Naive thymus-derived CD4-positive, alpha-beta T cell (primary cell): ENCODE measurements at regions not wholly inside any gene's neighbourhood (a gene's known extent, or its start where the extent isn't known, plus 50 kb on each side); places are given as distances from the start of the nearest gene placed in this dataset.

ENCODE experiments used
- ATAC-seq: fragments of 150-1000 bp; cut with Tn5 transposase; 2 replicates; pipeline ENCODE4 v1.10.0; 2021; ENCODE audit warnings: mild to moderate bottlenecking, moderate library complexity
- CTCF ChIA-PET: fragments of 350-600 bp; sonication (Branson Sonifier 250); formaldehyde crosslinking; loops from one replicate; lab custom pipeline; 2021; ENCODE audit warnings: antibody characterized with exemption; lab: Charles Lee
- POLR2A ChIA-PET: fragments of 350-600 bp; sonication (Branson Sonifier 250); formaldehyde crosslinking; loops from one replicate; lab custom pipeline; 2021; ENCODE audit warnings: antibody characterized with exemption, inconsistent platforms; lab: Charles Lee
- DNase-seq, 9 donors: peaks; one replicate each; pipeline versions ENCODE4 v3.0.0 to v3.0.0-alpha.2; 2020 to 2022; ENCODE audit warnings: mixed read lengths in 1 of 9
- H3K27ac ChIP-seq: one replicate; pipeline ENCODE4 v1.7.0; 2013; ENCODE audit warnings: mild to moderate bottlenecking, low read depth, low read length, moderate library complexity
- H3K27me3 ChIP-seq, 2 donors: one replicate each; pipeline ENCODE4 v1.7.0; 2013; ENCODE audit warnings: low read length in 2 of 2, mild to moderate bottlenecking in 2 of 2, moderate library complexity in 2 of 2; ENCODE audit not compliant: control insufficient read depth in 2 of 2, insufficient read depth in 2 of 2
- H3K36me3 ChIP-seq, 3 experiments: 1 replicate in 2 of 3; 2 replicates in 1 of 3; pipeline ENCODE4 v1.7.0; 2013; ENCODE audit warnings: low read length in 3 of 3, mild to moderate bottlenecking in 3 of 3, moderate library complexity in 1 of 3; ENCODE audit not compliant: insufficient read depth in 3 of 3, control insufficient read depth in 2 of 3
- H3K4me1 ChIP-seq, 2 donors: one replicate each; pipeline ENCODE4 v1.7.0; 2013; ENCODE audit warnings: low read length in 2 of 2, mild to moderate bottlenecking in 2 of 2, moderate library complexity in 1 of 2; ENCODE audit not compliant: control insufficient read depth in 2 of 2, insufficient read depth in 2 of 2
- H3K4me3 ChIP-seq: 2 replicates; pipeline ENCODE4 v1.7.0; 2013; ENCODE audit warnings: mild to moderate bottlenecking, low read length
- H3K9me3 ChIP-seq, 3 experiments: 1 replicate in 2 of 3; 2 replicates in 1 of 3; pipeline ENCODE4 v1.7.0; 2013; ENCODE audit warnings: low read length in 3 of 3; ENCODE audit not compliant: control insufficient read depth in 2 of 3
- H3K27ac Mint-ChIP-seq, 9 donors: one replicate each; pipeline ENCODE4 v1.8.0; 2020 to 2022; ENCODE audit warnings: mixed read lengths in 9 of 9, mild to moderate bottlenecking in 8 of 9, moderate library complexity in 5 of 9, inconsistent platforms in 2 of 9
- H3K27me3 Mint-ChIP-seq, 5 donors: one replicate each; pipeline ENCODE4 v1.8.0; 2021 to 2022; ENCODE audit warnings: mixed read lengths in 5 of 5, mild to moderate bottlenecking in 1 of 5
- H3K36me3 Mint-ChIP-seq, 5 donors: one replicate each; pipeline ENCODE4 v1.8.0; 2020 to 2022; ENCODE audit warnings: mixed read lengths in 5 of 5, mild to moderate bottlenecking in 3 of 5, inconsistent platforms in 1 of 5
- H3K4me1 Mint-ChIP-seq, 7 donors: one replicate each; pipeline ENCODE4 v1.8.0; 2020 to 2022; ENCODE audit warnings: mixed read lengths in 7 of 7, mild to moderate bottlenecking in 3 of 7, inconsistent platforms in 1 of 7
- H3K4me3 Mint-ChIP-seq, 10 donors: one replicate each; pipeline ENCODE4 v1.8.0; 2020 to 2022; ENCODE audit warnings: mild to moderate bottlenecking in 10 of 10, mixed read lengths in 10 of 10, moderate library complexity in 6 of 10, inconsistent platforms in 2 of 10
- H3K9me3 Mint-ChIP-seq, 11 donors: one replicate each; pipeline ENCODE4 v1.8.0; 2020 to 2022; ENCODE audit warnings: mixed read lengths in 11 of 11, mild to moderate bottlenecking in 4 of 11, inconsistent platforms in 1 of 11, moderate library complexity in 1 of 11
- intact Hi-C, 2 donors: fragments of 100-400 bp; cut with micrococcal nuclease; formaldehyde crosslinking; loops; one replicate each; pipeline ENCODE4 v1.15.1; 2023

- ATAC-seq (no peak), DNase-seq (no peak)
- H3K4me3 ChIP-seq = no peak overlapping the region
- ChIA-PET POLR2A (no interaction called here), CTCF (no interaction called here)
- H3K27ac ChIP-seq = no peak overlapping the region
- Mint-ChIP-seq H3K4me1 (no peaks in the 10 kb centered on the region), H3K4me3 (no peak overlapping the region), H3K9me3 (peaks cover 0 to 25% (median 4%) of the 10 kb centered on the region in 11 donors), H3K27me3 (no peaks in the 10 kb centered on the region), H3K27ac (no peak overlapping the region), H3K36me3 (peaks cover 0 to 4% (median 0%) of the 10 kb centered on the region in 5 donors)
- intact Hi-C loops = no loop called here
- H3K9me3 ChIP-seq = peaks cover 0 to 3% (median 0%) of the 10 kb centered on the region in 3 experiments
- no peaks in the 10 kb centered on the region for H3K27me3 ChIP-seq
- no peaks in the 10 kb centered on the region for H3K36me3 ChIP-seq
- H3K4me1 ChIP-seq = no peaks in the 10 kb centered on the region
These were observed 1929.5 kb upstream of the CDH9 start for GRCh38 chr5:28967848-28968247.

GRCh38 chr5:28961816-28962215 is 1923.4 kb upstream of the CDH9 start:
- intact Hi-C loops = no loop called here
- no peak overlapping the region for H3K27ac Mint-ChIP-seq
- DNase-seq (no peak), ATAC-seq (no peak)
- Histone ChIP-seq H3K27me3 (no peaks in the 10 kb centered on the region), H3K9me3 (no peaks in the 10 kb centered on the region), H3K4me3 (no peak overlapping the region), H3K36me3 (no peaks in the 10 kb centered on the region), H3K27ac (no peak overlapping the region), H3K4me1 (no peaks in the 10 kb centered on the region)
- peaks cover 0 to 22% (median 4%) of the 10 kb centered on the region in 11 donors for H3K9me3 Mint-ChIP-seq
- ChIA-PET POLR2A (no interaction called here), CTCF (no interaction called here)
- H3K4me3 Mint-ChIP-seq = no peak overlapping the region
- no peaks in the 10 kb centered on the region for H3K4me1 Mint-ChIP-seq
- no peaks in the 10 kb centered on the region for H3K36me3 Mint-ChIP-seq
- no peaks in the 10 kb centered on the region for H3K27me3 Mint-ChIP-seq

- Histone ChIP-seq H3K27me3 (no peaks in the 10 kb centered on the region), H3K9me3 (no peaks in the 10 kb centered on the region), H3K4me3 (no peak overlapping the region), H3K36me3 (no peaks in the 10 kb centered on the region), H3K27ac (no peak overlapping the region), H3K4me1 (no peaks in the 10 kb centered on the region)
- POLR2A ChIA-PET = no interaction called here
- H3K27me3 Mint-ChIP-seq = no peaks in the 10 kb centered on the region
- no peak overlapping the region for H3K27ac Mint-ChIP-seq
- H3K4me1 Mint-ChIP-seq = no peaks in the 10 kb centered on the region
- DNase-seq (no peak), ATAC-seq (no peak)
- H3K4me3 Mint-ChIP-seq = no peak overlapping the region
- intact Hi-C loops = no loop called here
- peaks cover 0 to 12% (median 2%) of the 10 kb centered on the region in 11 donors for H3K9me3 Mint-ChIP-seq
- H3K36me3 Mint-ChIP-seq = no peaks in the 10 kb centered on the region
- CTCF ChIA-PET = no interaction called here
These were observed 1920.2 kb upstream of the CDH9 start for GRCh38 chr5:28958581-28958980.

- Histone ChIP-seq H3K4me1 (no peaks in the 10 kb centered on the region), H3K27ac (no peak overlapping the region), H3K27me3 (no peaks in the 10 kb centered on the region), H3K4me3 (no peak overlapping the region), H3K36me3 (no peaks in the 10 kb centered on the region), H3K9me3 (no peaks in the 10 kb centered on the region)
- intact Hi-C loops = no loop called here
- Mint-ChIP-seq H3K27me3 (no peaks in the 10 kb centered on the region), H3K9me3 (peaks cover 0 to 14% (median 4%) of the 10 kb centered on the region in 11 donors), H3K4me1 (no peaks in the 10 kb centered on the region), H3K4me3 (no peak overlapping the region), H3K27ac (no peak overlapping the region), H3K36me3 (peaks cover 0 to 4% (median 0%) of the 10 kb centered on the region in 5 donors)
- ATAC-seq = no peak
- POLR2A ChIA-PET = no interaction called here
- CTCF ChIA-PET = no interaction called here
- DNase-seq = no peak
These were observed 1919.1 kb upstream of the CDH9 start for GRCh38 chr5:28957450-28957849.

GRCh38 chr5:28954074-28954473 is 1915.7 kb upstream of the CDH9 start:
- Mint-ChIP-seq H3K27ac (no peak overlapping the region), H3K36me3 (peaks cover 0 to 5% (median 0%) of the 10 kb centered on the region in 5 donors), H3K4me3 (no peak overlapping the region), H3K9me3 (peaks cover 0 to 15% (median 5%) of the 10 kb centered on the region in 11 donors), H3K27me3 (no peaks in the 10 kb centered on the region), H3K4me1 (no peaks in the 10 kb centered on the region)
- Histone ChIP-seq H3K4me3 (no peak overlapping the region), H3K27ac (no peak overlapping the region), H3K36me3 (no peaks in the 10 kb centered on the region), H3K4me1 (no peaks in the 10 kb centered on the region), H3K9me3 (no peaks in the 10 kb centered on the region), H3K27me3 (no peaks in the 10 kb centered on the region)
- POLR2A ChIA-PET = no interaction called here
- no peak for ATAC-seq
- CTCF ChIA-PET = no interaction called here
- intact Hi-C loops = no loop called here
- DNase-seq = no peak

- Mint-ChIP-seq H3K4me3 (no peak overlapping the region), H3K27ac (no peak overlapping the region), H3K4me1 (no peaks in the 10 kb centered on the region), H3K9me3 (peaks cover 0 to 21% (median 6%) of the 10 kb centered on the region in 11 donors), H3K27me3 (no peaks in the 10 kb centered on the region), H3K36me3 (peaks cover 0 to 5% (median 0%) of the 10 kb centered on the region in 5 donors)
- no peak overlapping the region for H3K27ac ChIP-seq
- DNase-seq (no peak), ATAC-seq (no peak)
- ChIA-PET POLR2A (no interaction called here), CTCF (no interaction called here)
- no peaks in the 10 kb centered on the region for H3K36me3 ChIP-seq
- no peaks in the 10 kb centered on the region for H3K4me1 ChIP-seq
- intact Hi-C loops = no loop called here
- no peak overlapping the region for H3K4me3 ChIP-seq
- H3K27me3 ChIP-seq = no peaks in the 10 kb centered on the region
- no peaks in the 10 kb centered on the region for H3K9me3 ChIP-seq
These were observed 1909.5 kb upstream of the CDH9 start for GRCh38 chr5:28947865-28948264.

- Mint-ChIP-seq H3K27me3 (no peaks in the 10 kb centered on the region), H3K36me3 (peaks cover 0 to 3% (median 0%) of the 10 kb centered on the region in 5 donors), H3K4me1 (no peaks in the 10 kb centered on the region), H3K9me3 (peaks cover 0 to 17% (median 4%) of the 10 kb centered on the region in 11 donors), H3K27ac (peak overlapping the region in 1 of 9 donors; percentile 51), H3K4me3 (no peak overlapping the region)
- no peak for ATAC-seq
- H3K4me3 ChIP-seq = no peak overlapping the region
- ChIA-PET POLR2A (no interaction called here), CTCF (no interaction called here)
- intact Hi-C loops = no loop called here
- no peak overlapping the region for H3K27ac ChIP-seq
- H3K36me3 ChIP-seq = no peaks in the 10 kb centered on the region
- H3K9me3 ChIP-seq = peaks cover 0 to 9% (median 0%) of the 10 kb centered on the region in 3 experiments
- no peak for DNase-seq
- no peaks in the 10 kb centered on the region for H3K27me3 ChIP-seq
- H3K4me1 ChIP-seq = no peaks in the 10 kb centered on the region
These were observed 1907.5 kb upstream of the CDH9 start for GRCh38 chr5:28945859-28946258.
